CD14-positive monocyte (primary cell): ENCODE measurements at regions not wholly inside any gene's neighbourhood (a gene's known extent, or its start where the extent isn't known, plus 50 kb on each side); places are given as distances from the start of the nearest gene placed in this dataset.

Experiments used
- DNase-seq, 3 donors: peaks; one replicate each; pipeline ENCODE4 v3.0.0-alpha.2; 2011 to 2022
- H2AFZ ChIP-seq: 2 replicates; pipeline ENCODE4 v1.6.0; 2012; ENCODE audit warnings: mild to moderate bottlenecking, low read depth, low read length, inconsistent platforms; ENCODE audit not compliant: insufficient read depth, poor library complexity, severe bottlenecking
- H3K27ac ChIP-seq, 2 donors: 1 replicate in 1 of 2; 2 replicates in 1 of 2; pipeline ENCODE4 v1.5.1; 2012 to 2013; ENCODE audit warnings: low read length in 2 of 2, control low read depth in 1 of 2, inconsistent platforms in 1 of 2, low read depth in 1 of 2, mild to moderate bottlenecking in 1 of 2
- H3K27me3 ChIP-seq, 2 donors: one replicate each; pipeline versions ENCODE4 v1.6.0 to v1.6.1; 2011 to 2013; ENCODE audit warnings: low read length in 2 of 2; ENCODE audit not compliant: control insufficient read depth in 2 of 2, insufficient read depth in 2 of 2
- H3K36me3 ChIP-seq, 2 donors: replicated peaks in 1 of 2; 1 replicate in 1 of 2; 2 replicates in 1 of 2; pipeline versions ENCODE4 v1.5.1 to v1.6.1; 2012 to 2013; ENCODE audit warnings: low read length in 2 of 2, control low read depth in 1 of 2, inconsistent platforms in 1 of 2, mild to moderate bottlenecking in 1 of 2; ENCODE audit not compliant: insufficient read depth in 2 of 2, control insufficient read depth in 1 of 2
- H3K4me1 ChIP-seq, 2 donors: 1 replicate in 1 of 2; 2 replicates in 1 of 2; pipeline versions ENCODE4 v1.5.1 to v1.6.1; 2012 to 2013; ENCODE audit warnings: low read length in 2 of 2, control low read depth in 1 of 2, inconsistent platforms in 1 of 2, mild to moderate bottlenecking in 1 of 2, moderate library complexity in 1 of 2; ENCODE audit not compliant: insufficient read depth in 2 of 2, control insufficient read depth in 1 of 2
- H3K4me2 ChIP-seq: replicated peaks from 2 replicates; pipeline ENCODE3; 2012; ENCODE audit warnings: low read length, moderate library complexity, mild to moderate bottlenecking; ENCODE audit not compliant: poor library complexity, severe bottlenecking; ENCODE audit errors: extremely low read depth
- H3K4me3 ChIP-seq, 3 experiments: fragments of 200-600 bp in 1 of 3; sonication (generic) in 1 of 3; replicated peaks in 1 of 3; 1 replicate in 2 of 3; 2 replicates in 1 of 3; pipeline ENCODE4 v1.5.1; 2011 to 2013; ENCODE audit warnings: low read length in 3 of 3, mild to moderate bottlenecking in 3 of 3, control low read depth in 2 of 3, low read depth in 2 of 3, inconsistent platforms in 1 of 3, moderate library complexity in 1 of 3
- H3K79me2 ChIP-seq: 2 replicates; pipeline ENCODE4 v1.6.0; 2012; ENCODE audit warnings: mild to moderate bottlenecking, control low read depth, inconsistent platforms, low read length, moderate library complexity; ENCODE audit not compliant: insufficient read depth
- H3K9ac ChIP-seq: 2 replicates; pipeline ENCODE4 v1.6.0; 2017; ENCODE audit warnings: low read length, mild to moderate bottlenecking; ENCODE audit not compliant: insufficient read depth, poor library complexity, severe bottlenecking
- H3K9me3 ChIP-seq, 2 donors: replicated peaks in 1 of 2; 1 replicate in 1 of 2; 2 replicates in 1 of 2; pipeline versions ENCODE4 v1.5.1 to v1.6.1; 2012 to 2013; ENCODE audit warnings: low read length in 2 of 2, control low read depth in 1 of 2; ENCODE audit not compliant: control insufficient read depth in 1 of 2, insufficient read depth in 1 of 2
- H4K20me1 ChIP-seq: 2 replicates; pipeline ENCODE4 v1.6.0; 2012; ENCODE audit warnings: mild to moderate bottlenecking, low read length, control low read depth, moderate library complexity; ENCODE audit not compliant: insufficient read depth
- H3K27ac Mint-ChIP-seq, 7 donors: one replicate each; pipeline ENCODE4 v1.8.0; 2020; ENCODE audit warnings: mild to moderate bottlenecking in 7 of 7, mixed read lengths in 7 of 7, moderate library complexity in 6 of 7, inconsistent platforms in 2 of 7
- H3K27me3 Mint-ChIP-seq, 3 donors: one replicate each; pipeline ENCODE4 v1.8.0; 2021 to 2022; ENCODE audit warnings: low read depth in 3 of 3, mild to moderate bottlenecking in 3 of 3, mixed read lengths in 3 of 3, moderate library complexity in 3 of 3, inconsistent platforms in 1 of 3
- H3K36me3 Mint-ChIP-seq, 2 donors: one replicate each; pipeline ENCODE4 v1.8.0; 2020; ENCODE audit warnings: mixed read lengths in 2 of 2, inconsistent platforms in 1 of 2, mild to moderate bottlenecking in 1 of 2
- H3K4me1 Mint-ChIP-seq: one replicate; pipeline ENCODE4 v1.8.0; 2020; ENCODE audit warnings: mild to moderate bottlenecking, mixed read lengths
- H3K4me3 Mint-ChIP-seq, 2 donors: one replicate each; pipeline ENCODE4 v1.8.0; 2020; ENCODE audit warnings: mild to moderate bottlenecking in 2 of 2, mixed read lengths in 2 of 2, moderate library complexity in 1 of 2
- H3K9me3 Mint-ChIP-seq, 7 donors: one replicate each; pipeline ENCODE4 v1.8.0; 2020 to 2022; ENCODE audit warnings: mixed read lengths in 7 of 7, mild to moderate bottlenecking in 6 of 7, moderate library complexity in 6 of 7, inconsistent platforms in 2 of 7
- CTCF ChIP-seq: fragments of 200-600 bp; IDR thresholded peaks from one replicate; pipeline ENCODE4 v1.8.0; 2022; ENCODE audit warnings: antibody characterized with exemption, mild to moderate bottlenecking
- WGBS: methylation state at CpG from one replicate; pipeline ENCODE4 v1.1.5; 2013; ENCODE audit warnings: missing lambda C conversion rate; ENCODE audit not compliant: insufficient coverage; 5-methylcytosine and 5-hydroxymethylcytosine counted together
- intact Hi-C, 2 donors: fragments of 100-400 bp; cut with micrococcal nuclease; formaldehyde crosslinking; loops; one replicate each; pipeline versions ENCODE4 v1.15.0 to v1.15.1; 2023

GRCh38 chr10:10703382-10703781, 314.3 kb upstream of the CELF2 start:
- H3K79me2 ChIP-seq, result no peaks in the 10 kb centered on the region
- H3K4me3 Mint-ChIP-seq, result no peak overlapping the region
- no peaks in the 10 kb centered on the region for H3K27me3 ChIP-seq
- no peaks in the 10 kb centered on the region for H3K9me3 Mint-ChIP-seq
- no peaks in the 10 kb centered on the region for H3K9me3 ChIP-seq
- H3K4me3 ChIP-seq, result no peak overlapping the region
- no peak overlapping the region for H2AFZ ChIP-seq
- H3K4me1 ChIP-seq, result peaks cover 5 to 6% of the 10 kb centered on the region in 2 donors
- TF ChIP-seq CTCF, result no peak
- H3K36me3 ChIP-seq, result no peaks in the 10 kb centered on the region
- no peak overlapping the region for H3K27ac Mint-ChIP-seq
- H4K20me1 ChIP-seq, result no peaks in the 10 kb centered on the region
- H3K9ac ChIP-seq, result no peak overlapping the region
- no peak overlapping the region for H3K4me2 ChIP-seq
- H3K27ac ChIP-seq, result no peak overlapping the region
- WGBS, result no CpG with 5 or more reads among the region's 2 CpGs
- peaks cover 3% of the 10 kb centered on the region for H3K4me1 Mint-ChIP-seq
- no peak for DNase-seq
- intact Hi-C loops, result no loop called here
- no peaks in the 10 kb centered on the region for H3K27me3 Mint-ChIP-seq
- H3K36me3 Mint-ChIP-seq, result no peaks in the 10 kb centered on the region

DNA sequence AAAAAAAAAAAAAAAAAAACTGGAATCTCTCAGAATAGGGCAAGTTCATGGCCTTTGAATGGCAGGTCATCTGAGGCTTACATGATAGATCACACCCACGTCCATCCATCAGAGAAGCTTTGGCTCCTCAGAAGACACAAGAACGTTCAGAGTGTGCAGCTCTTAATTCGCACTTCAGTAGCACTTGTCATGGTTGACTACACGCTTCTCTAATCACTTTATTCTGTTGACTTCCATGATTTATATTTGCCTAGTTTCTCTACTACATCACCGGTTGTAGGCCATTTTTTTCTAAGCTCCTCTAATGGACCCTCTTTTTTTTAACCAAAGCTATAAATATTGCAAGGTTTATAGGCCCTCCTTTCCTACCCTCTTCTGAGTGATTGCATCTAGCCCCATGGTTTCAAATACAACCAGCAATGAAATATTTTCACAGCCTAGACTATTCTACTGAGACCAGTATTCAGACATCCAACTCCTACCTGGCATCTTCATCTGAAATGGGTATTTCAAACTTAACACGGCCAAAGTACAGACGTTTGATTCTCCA, 305.4 kb upstream of the CELF2 start:
- Histone ChIP-seq H3K9me3 (no peaks in the 10 kb centered on the region), H3K27ac (no peak overlapping the region), H3K9ac (no peak overlapping the region), H3K27me3 (no peaks in the 10 kb centered on the region), H4K20me1 (no peaks in the 10 kb centered on the region), H3K79me2 (no peaks in the 10 kb centered on the region), H2AFZ (no peak overlapping the region), H3K4me2 (no peak overlapping the region), H3K4me1 (no peaks in the 10 kb centered on the region), H3K4me3 (no peak overlapping the region), H3K36me3 (no peaks in the 10 kb centered on the region)
- H3K27me3 Mint-ChIP-seq, result peaks cover 0 to 3% (median 0%) of the 10 kb centered on the region in 3 donors
- H3K4me3 Mint-ChIP-seq, result no peak overlapping the region
- 96% methylated on average over 6 of the region's 7 CpGs for WGBS
- H3K27ac Mint-ChIP-seq, result no peak overlapping the region
- no peak for TF ChIP-seq CTCF
- no peaks in the 10 kb centered on the region for H3K36me3 Mint-ChIP-seq
- peaks cover 0 to 2% (median 0%) of the 10 kb centered on the region in 7 donors for H3K9me3 Mint-ChIP-seq
- no peak for DNase-seq
- H3K4me1 Mint-ChIP-seq, result no peaks in the 10 kb centered on the region
- intact Hi-C loops, result no loop called here
